HG03575 (cell line): ENCODE measurements at regions not wholly inside any gene's neighbourhood (a gene's known extent, or its start where the extent isn't known, plus 50 kb on each side); places are given as distances from the start of the nearest gene placed in this dataset.
"Not testable (repeated sequence)": the region's sequence is repeated elsewhere in the genome, so short reads cannot be mapped to it uniquely, and the experiment has no call there.

Experiments
- ATAC-seq: cut with Tn5 transposase; IDR thresholded peaks from one replicate; pipeline ENCODE4 v1.9.1; 2021; ENCODE audit not compliant: unreplicated experiment, insufficient number of reproducible peaks, low FRiP score; ENCODE audit errors: extremely low read depth

DNA sequence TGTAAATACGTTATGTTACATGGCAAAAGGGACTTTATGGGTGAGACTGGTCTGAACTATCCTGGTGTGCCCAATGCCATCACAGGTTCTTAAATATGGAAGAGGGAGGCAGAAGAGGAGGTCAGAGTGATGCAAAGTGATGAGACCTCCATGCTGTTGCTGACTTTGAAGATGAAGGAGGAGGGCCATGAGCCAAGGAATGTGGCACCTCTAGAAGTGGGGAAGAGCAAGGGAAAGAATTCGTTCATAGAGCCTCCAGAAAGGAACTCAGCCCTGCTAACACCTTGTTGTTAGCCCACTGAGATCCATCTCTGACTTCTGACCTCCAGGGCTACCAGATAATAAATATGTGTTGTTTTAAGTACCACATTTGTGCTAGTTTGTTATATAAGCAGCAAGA lies 462.0 kb downstream of the RPS6KC1 start:
- no peak for ATAC-seq

DNA sequence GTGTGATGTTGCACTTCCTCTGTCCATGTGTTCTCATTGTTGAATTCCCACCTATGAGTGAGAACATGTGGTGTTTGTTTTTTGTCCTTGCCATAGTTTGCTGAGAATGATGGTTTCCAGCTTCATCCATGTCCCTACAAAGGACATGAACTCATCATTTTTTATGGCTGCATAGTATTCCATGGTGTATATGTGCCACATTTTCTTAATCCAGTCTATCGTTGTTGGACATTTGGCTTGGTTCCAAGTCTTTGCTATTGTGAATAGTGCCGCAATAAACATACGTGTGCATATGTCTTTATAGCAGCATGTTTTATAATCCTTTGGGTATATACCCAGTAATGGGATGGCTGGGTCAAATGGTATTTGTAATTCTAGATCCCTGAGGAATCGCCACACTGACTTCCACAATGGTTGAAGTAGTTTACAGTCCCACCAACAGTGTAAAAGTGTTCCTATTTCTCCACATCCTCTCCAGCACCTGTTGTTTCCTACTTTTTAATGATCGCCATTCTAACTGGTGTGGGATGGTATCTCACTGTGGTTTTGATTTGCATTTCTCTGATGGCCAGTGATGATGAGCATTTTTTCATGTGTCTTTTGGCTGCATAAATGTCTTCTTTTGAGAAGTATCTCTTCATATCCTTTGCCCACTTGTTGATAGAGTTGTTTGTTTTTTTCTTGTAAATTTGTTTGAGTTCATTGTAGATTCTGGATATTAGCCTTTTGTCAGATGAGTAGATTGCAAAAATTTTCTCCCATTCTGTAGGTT lies 463.6 kb downstream of the RPS6KC1 start:
- not testable (repeated sequence) for ATAC-seq

DNA sequence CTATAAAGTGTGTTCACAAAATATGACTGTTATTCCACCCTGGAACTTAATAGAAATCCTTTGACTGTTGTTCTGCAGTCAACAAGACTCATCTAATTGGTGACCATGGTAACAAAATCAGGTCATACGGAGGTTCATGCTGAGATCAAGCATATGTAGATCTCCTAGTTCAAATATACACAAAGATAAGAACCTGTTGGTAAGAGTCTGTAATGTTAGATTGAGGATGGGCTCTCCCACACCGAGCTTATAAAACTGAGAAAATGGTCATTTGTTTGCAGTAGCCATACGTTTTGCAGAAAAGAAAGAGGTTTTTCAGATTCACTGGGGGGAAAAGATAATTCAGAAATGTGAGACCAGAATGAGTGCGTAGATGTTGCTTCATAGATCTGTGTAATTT lies 468.1 kb downstream of the RPS6KC1 start:
- ATAC-seq = no peak

DNA sequence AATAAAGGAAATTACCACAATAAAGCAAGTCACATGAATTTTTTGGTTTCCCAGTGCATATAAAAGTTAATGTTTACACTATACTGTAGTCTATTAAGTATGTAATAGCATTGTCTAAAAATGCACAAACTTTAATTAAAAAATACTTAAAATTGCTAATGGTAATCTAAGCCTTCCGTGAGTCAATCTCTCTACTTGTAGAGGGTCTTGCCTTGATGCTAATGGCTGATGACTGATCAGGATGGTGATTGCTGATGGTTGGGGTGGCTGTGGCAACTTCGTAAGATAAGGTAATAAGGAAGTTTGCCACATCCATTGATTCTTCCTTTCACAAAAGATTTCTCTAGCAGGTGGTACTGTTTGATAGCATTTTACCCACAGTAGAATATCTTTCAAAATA lies 466.6 kb upstream of the PROX1 start:
- ATAC-seq = no peak

GRCh38 chr1:213523781-213524398 lies 463.9 kb upstream of the PROX1 start:
- ATAC-seq = no peak

DNA sequence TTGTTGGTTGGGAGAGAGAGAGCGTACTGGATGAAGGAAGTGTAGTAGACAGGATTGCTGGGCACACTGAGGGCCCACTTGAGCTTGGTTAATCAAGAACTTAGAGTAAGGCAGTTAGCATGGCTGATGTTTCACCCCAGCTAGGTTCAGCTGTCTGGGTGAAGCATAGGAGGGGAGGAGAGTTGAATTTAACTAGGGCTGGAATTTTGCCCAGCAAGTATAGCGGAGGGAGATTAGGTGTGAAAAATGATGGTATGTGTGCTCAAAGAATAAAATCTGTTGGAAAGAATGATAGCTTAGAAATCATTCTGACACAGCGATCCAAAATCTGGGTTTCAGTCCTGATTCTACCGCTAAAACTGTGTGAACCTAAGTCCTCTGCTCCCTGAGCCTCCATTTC lies 461.5 kb upstream of the PROX1 start:
- ATAC-seq = no peak

GRCh38 chr1:213530611-213531320 lies 457.0 kb upstream of the PROX1 start:
- no peak for ATAC-seq

GRCh38 chr1:213531369-213532310 lies 456.1 kb upstream of the PROX1 start:
- ATAC-seq = no peak

GRCh38 chr1:213533125-213533524 lies 454.6 kb upstream of the PROX1 start:
- ATAC-seq = no peak

DNA sequence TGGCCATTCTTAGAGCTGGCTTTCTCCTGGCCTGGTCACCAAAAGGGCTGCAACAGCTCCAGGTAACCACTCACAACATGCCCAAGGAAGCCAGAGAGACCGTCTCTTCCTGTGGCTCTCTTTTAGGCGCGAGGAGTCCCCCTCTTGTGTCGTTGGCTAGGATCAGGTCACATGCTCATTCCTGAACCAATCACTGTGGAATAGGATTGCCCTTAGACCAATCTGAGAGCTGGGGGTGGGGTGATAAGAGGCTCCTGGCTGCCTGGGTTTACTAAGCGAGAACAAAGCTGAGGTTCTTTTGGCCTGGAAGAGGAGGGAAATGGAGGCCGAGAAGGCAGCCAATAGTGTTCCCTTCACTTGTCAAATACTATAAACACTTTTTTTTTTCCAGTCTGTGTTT lies 452.1 kb upstream of the PROX1 start:
- ATAC-seq = no peak

- no peak for ATAC-seq
Measured at GRCh38 chr1:213538251-213538650, 449.5 kb upstream of the PROX1 start.

GRCh38 chr1:213539464-213539863 lies 448.3 kb upstream of the PROX1 start:
- no peak for ATAC-seq

DNA sequence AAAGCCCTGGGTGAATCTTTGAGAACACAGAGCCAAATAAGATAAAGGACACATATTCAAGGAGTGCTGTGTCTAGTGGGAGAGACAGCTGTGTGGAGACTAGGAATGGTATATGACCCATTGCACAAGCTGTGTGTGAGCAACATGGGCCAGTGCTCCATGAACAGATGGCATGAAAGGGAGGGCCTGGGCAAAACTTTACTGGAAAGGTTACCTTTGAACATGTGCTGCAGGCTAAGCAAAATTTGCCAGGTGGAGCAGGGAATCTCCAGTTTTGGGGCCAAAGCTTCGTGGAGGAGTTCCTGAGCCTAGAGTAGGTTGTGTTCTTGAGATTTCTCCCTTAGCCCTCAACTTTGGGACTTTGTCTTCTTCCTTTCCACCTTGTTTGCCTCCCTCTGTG lies 446.1 kb upstream of the PROX1 start:
- ATAC-seq = no peak

DNA sequence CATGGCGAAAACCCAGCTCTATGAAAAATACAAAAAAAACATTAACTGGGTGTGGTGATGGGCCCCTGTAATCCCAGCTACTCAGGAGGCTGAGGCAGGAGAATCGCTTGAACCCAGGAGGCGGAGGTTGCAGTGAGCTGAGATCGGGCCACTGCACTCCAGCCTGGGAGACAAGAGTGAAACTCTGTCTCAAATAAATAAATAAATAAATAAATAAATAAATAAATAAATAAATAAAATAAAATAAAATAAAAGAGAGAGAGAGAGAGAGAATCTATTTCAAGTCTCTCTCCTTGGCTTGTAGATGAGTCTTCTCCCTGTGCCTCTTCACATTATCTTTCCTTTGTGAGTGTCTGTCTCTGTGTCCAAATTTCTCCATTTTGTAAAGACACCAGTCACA lies 442.6 kb upstream of the PROX1 start:
- not testable (repeated sequence) for ATAC-seq

DNA sequence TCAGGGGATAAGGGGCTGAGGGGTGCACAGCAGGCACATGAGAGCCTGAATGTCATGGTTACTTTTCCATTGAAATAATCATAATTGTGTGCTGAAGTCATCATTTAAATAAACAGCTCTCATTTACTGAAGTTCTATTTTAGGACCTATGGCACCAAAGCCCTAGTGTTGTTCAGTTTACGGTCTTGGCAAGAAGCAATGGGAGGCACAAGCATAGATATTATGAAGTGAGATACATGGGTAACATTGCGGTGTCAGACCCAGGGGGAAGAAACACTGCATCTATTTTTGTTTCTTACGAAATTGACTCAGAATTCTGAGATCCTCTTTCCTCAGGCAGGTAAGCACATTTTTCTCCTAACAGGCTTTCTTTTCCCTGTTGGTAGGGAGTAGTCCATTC lies 437.8 kb upstream of the PROX1 start:
- no peak for ATAC-seq

DNA sequence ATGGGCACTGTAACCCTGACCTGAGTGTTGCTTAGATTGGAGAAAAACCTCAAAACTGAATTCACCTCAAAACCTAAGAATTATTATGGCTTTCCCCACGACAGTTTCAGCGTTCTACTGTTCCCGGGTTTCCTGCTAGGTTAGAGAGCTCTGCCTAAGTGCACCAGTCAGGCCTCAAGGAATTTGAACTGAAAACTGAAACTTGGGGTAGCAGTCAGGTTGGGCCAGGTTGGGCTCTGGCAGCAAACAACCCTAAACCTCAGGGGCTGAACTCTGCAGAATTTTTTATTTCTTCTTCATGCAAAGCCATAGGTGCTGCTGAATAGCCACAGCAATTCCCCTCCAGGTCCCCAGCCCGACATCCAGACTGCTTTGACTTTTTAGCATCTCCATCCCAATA lies 437.0 kb upstream of the PROX1 start:
- no peak for ATAC-seq

- ATAC-seq = no peak
Measured at GRCh38 chr1:213552045-213552444, 435.7 kb upstream of the PROX1 start.

DNA sequence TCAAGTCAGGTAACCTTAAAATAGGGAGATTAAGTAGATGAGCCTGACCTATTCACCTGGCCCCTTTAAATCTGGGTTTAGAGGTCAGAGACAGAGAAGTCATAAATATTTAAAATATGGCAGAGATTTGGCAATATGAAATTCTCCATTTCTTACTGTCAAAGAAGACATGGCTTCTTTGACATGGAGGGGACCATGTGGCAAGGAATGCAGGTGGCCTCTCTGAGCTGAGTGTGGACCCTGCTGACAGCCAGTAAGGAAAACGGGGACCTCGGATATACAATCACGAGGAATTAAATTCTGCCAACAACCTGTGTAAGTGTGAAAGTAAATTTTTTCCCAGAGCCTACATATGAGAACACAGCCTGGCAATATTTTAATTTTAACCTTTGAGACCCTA lies 427.5 kb upstream of the PROX1 start:
- ATAC-seq = no peak

DNA sequence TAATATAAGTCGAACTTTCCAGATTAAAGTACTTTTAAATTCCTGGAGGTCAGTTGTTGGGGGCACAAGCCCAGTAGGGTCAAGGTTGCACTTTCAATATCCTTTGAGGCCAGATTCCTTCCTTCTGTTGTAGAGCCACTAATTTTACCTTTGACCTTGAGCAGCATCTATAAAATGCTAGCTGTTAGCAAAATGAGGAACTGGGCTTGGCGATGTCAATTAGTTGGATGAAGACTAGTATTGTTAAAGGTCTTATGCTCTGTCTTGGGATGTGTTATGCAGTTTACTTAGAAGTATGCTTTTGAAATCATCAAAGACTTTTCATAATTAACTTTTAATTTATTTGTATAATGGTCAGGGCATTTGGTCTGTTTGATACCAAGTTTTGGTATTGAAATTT lies 425.9 kb upstream of the PROX1 start:
- no peak for ATAC-seq
